Tibial nerve (tissue), 4 donors: ENCODE measurements at regions not wholly inside any gene's neighbourhood (a gene's known extent, or its start where the extent isn't known, plus 50 kb on each side); places are given as distances from the start of the nearest gene placed in this dataset.

Experiments used
- DNase-seq, 2 donors: peaks; one replicate each; pipeline ENCODE4 v3.0.0-alpha.2; 2019; ENCODE audit warnings: low spot score in 2 of 2
- H3K27ac ChIP-seq, 4 donors: fragments of 200-600 bp; sonication (generic) in 3 of 4; one replicate each; pipeline ENCODE4 v1.5.1; 2017 to 2019; ENCODE audit warnings: mild to moderate bottlenecking in 1 of 4
- H3K27me3 ChIP-seq, 2 donors: fragments of 200-600 bp; sonication (generic) in 1 of 2; one replicate each; pipeline versions ENCODE4 v1.5.1 to v1.6.0; 2017 to 2019
- H3K36me3 ChIP-seq, 3 donors: fragments of 200-600 bp; sonication (generic); one replicate each; pipeline ENCODE4 v1.5.1; 2018 to 2019
- H3K4me1 ChIP-seq, 4 donors: fragments of 200-600 bp; sonication (generic) in 3 of 4; one replicate each; pipeline ENCODE4 v1.5.1; 2017 to 2019
- H3K4me3 ChIP-seq, 4 donors: fragments of 200-600 bp; sonication (generic) in 3 of 4; one replicate each; pipeline ENCODE4 v1.5.1; 2017 to 2019; ENCODE audit warnings: mild to moderate bottlenecking in 1 of 4, moderate library complexity in 1 of 4
- H3K9me3 ChIP-seq, 4 donors: fragments of 200-600 bp; sonication (generic) in 3 of 4; one replicate each; pipeline ENCODE4 v1.5.1; 2017 to 2019
- CTCF ChIP-seq, 5 experiments: fragments of 200-600 bp in 3 of 5; fragments of 450-650 bp in 2 of 5; sonication (generic) in 3 of 5; IDR thresholded peaks; one replicate each; pipeline ENCODE4 v1.5.1; 2016 to 2019; ENCODE audit warnings: antibody characterized with exemption in 5 of 5, mild to moderate bottlenecking in 3 of 5, moderate library complexity in 2 of 5
- EP300 ChIP-seq, 2 donors: sonication (generic); formaldehyde crosslinking; IDR thresholded peaks; one replicate each; pipeline ENCODE4 v1.6.1; 2017; ENCODE audit warnings: antibody characterized with exemption in 2 of 2, mild to moderate bottlenecking in 1 of 2
- POLR2A ChIP-seq, 2 donors: fragments of 450-650 bp; IDR thresholded peaks; one replicate each; pipeline ENCODE4 v1.6.1; 2017; ENCODE audit warnings: antibody characterized with exemption in 2 of 2, mild to moderate bottlenecking in 2 of 2, moderate library complexity in 2 of 2
- WGBS, 2 donors: methylation state at CpG; one replicate each; pipeline ENCODE4 v1.1.5; 2018; 5-methylcytosine and 5-hydroxymethylcytosine counted together

GRCh38 chr6:40042232-40042631 lies 108.0 kb upstream of the MOCS1 start:
- H3K4me1 ChIP-seq = no peaks in the 10 kb centered on the region
- H3K36me3 ChIP-seq = no peaks in the 10 kb centered on the region
- H3K9me3 ChIP-seq = peaks cover 0 to 13% (median 0%) of the 10 kb centered on the region in 4 donors
- H3K27me3 ChIP-seq = no peaks in the 10 kb centered on the region
- no peak for DNase-seq
- H3K27ac ChIP-seq = no peak overlapping the region
- H3K4me3 ChIP-seq = no peak overlapping the region
- TF ChIP-seq EP300 (IDR thresholded peaks at IDR 0.05) = no peak
- TF ChIP-seq CTCF (IDR thresholded peaks at IDR 0.05) = no peak
- TF ChIP-seq POLR2A (IDR thresholded peaks at IDR 0.05) = no peak

GRCh38 chr6:40039042-40039441 lies 104.8 kb upstream of the MOCS1 start:
- TF ChIP-seq POLR2A (IDR thresholded peaks at IDR 0.05) (no peak), CTCF (IDR thresholded peaks at IDR 0.05) (no peak), EP300 (IDR thresholded peaks at IDR 0.05) (no peak)
- Histone ChIP-seq H3K27ac (no peak overlapping the region), H3K9me3 (peaks cover 0 to 13% (median 0%) of the 10 kb centered on the region in 4 donors), H3K4me1 (no peaks in the 10 kb centered on the region), H3K27me3 (no peaks in the 10 kb centered on the region), H3K4me3 (no peak overlapping the region), H3K36me3 (no peaks in the 10 kb centered on the region)
- 68 to 85% methylated on average over 3 of the region's 3 CpGs for WGBS, 2 donors
- DNase-seq = no peak

GRCh38 chr6:40038626-40039025 lies 104.4 kb upstream of the MOCS1 start:
- Histone ChIP-seq H3K4me3 (no peak overlapping the region), H3K4me1 (no peaks in the 10 kb centered on the region), H3K9me3 (peaks cover 0 to 13% (median 0%) of the 10 kb centered on the region in 4 donors), H3K27ac (no peak overlapping the region), H3K36me3 (no peaks in the 10 kb centered on the region), H3K27me3 (no peaks in the 10 kb centered on the region)
- no peak for DNase-seq
- TF ChIP-seq CTCF (IDR thresholded peaks at IDR 0.05) (no peak), POLR2A (IDR thresholded peaks at IDR 0.05) (no peak), EP300 (IDR thresholded peaks at IDR 0.05) (no peak)

GRCh38 chr6:40037271-40037670 lies 103.0 kb upstream of the MOCS1 start:
- TF ChIP-seq EP300 (IDR thresholded peaks at IDR 0.05) = no peak
- Histone ChIP-seq H3K4me3 (no peak overlapping the region), H3K27me3 (no peaks in the 10 kb centered on the region), H3K4me1 (no peaks in the 10 kb centered on the region), H3K36me3 (no peaks in the 10 kb centered on the region), H3K9me3 (peaks cover 0 to 13% (median 0%) of the 10 kb centered on the region in 4 donors), H3K27ac (no peak overlapping the region)
- DNase-seq = no peak

GRCh38 chr6:40036186-40036585 lies 101.9 kb upstream of the MOCS1 start:
- 80 to 94% methylated on average over 2 of the region's 2 CpGs for whole genome bisulfite sequencing, 2 donors
- TF ChIP-seq EP300 (IDR thresholded peaks at IDR 0.05) = no peak
- no peak for TF ChIP-seq CTCF (IDR thresholded peaks at IDR 0.05)
- TF ChIP-seq POLR2A (IDR thresholded peaks at IDR 0.05) = no peak
- Histone ChIP-seq H3K4me1 (no peaks in the 10 kb centered on the region), H3K27me3 (no peaks in the 10 kb centered on the region), H3K36me3 (no peaks in the 10 kb centered on the region), H3K9me3 (peaks cover 0 to 2% (median 0%) of the 10 kb centered on the region in 4 donors), H3K27ac (no peak overlapping the region), H3K4me3 (no peak overlapping the region)
- no peak for DNase-seq

- Histone ChIP-seq H3K4me1 (no peaks in the 10 kb centered on the region), H3K4me3 (no peak overlapping the region), H3K9me3 (no peaks in the 10 kb centered on the region), H3K27me3 (no peaks in the 10 kb centered on the region), H3K27ac (no peak overlapping the region), H3K36me3 (no peaks in the 10 kb centered on the region)
- DNase-seq = no peak
- 62 to 95% methylated on average over 1 of the region's 1 CpG for WGBS, 2 donors
- no peak for TF ChIP-seq POLR2A (IDR thresholded peaks at IDR 0.05)
- no peak for TF ChIP-seq EP300 (IDR thresholded peaks at IDR 0.05)
- TF ChIP-seq CTCF (IDR thresholded peaks at IDR 0.05) = no peak
Measured at GRCh38 chr6:40028449-40028848, 94.2 kb upstream of the MOCS1 start.
